ENCODE measurements at regions not wholly inside any gene's neighbourhood (a gene's known extent, or its start where the extent isn't known, plus 50 kb on each side); places are given as distances from the start of the nearest gene placed in this dataset.

- no peak for TF ChIP-seq YY1 (IDR thresholded peaks at IDR 0.05; ENCODE audit: insufficient read depth, insufficient read length)
- no peak for TF ChIP-seq SUZ12 (IDR thresholded peaks at IDR 0.05; ENCODE audit: extremely low read depth, insufficient read depth, insufficient read length)
Measured at GRCh38 chr21:20343186-20343585, 655.0 kb upstream of the NCAM2 start.

All from NT2/D1 (cell line).